HAP-1 (cell line): ENCODE measurements at regions not wholly inside any gene's neighbourhood (a gene's known extent, or its start where the extent isn't known, plus 50 kb on each side); places are given as distances from the start of the nearest gene placed in this dataset.

Experiments used
- DNase-seq, 2 experiments: peaks; one replicate each; pipeline ENCODE4 v3.0.0-alpha.2; 2016 to 2020; ENCODE audit warnings: low spot score in 2 of 2
- H3K27me3 ChIP-seq: fragments of 250-450 bp; sonication (Bioruptor Pico); 2 replicates; pipeline ENCODE4 v1.5.1; 2020; ENCODE audit warnings: low read depth, mild to moderate bottlenecking, moderate library complexity
- H3K36me3 ChIP-seq: fragments of 250-450 bp; sonication (Bioruptor Pico); replicated peaks from 2 replicates; pipeline ENCODE4 v1.5.1; 2020; ENCODE audit warnings: mild to moderate bottlenecking
- H3K4me1 ChIP-seq: fragments of 250-450 bp; sonication (Bioruptor Pico); 2 replicates; pipeline ENCODE4 v1.5.1; 2020; ENCODE audit warnings: mild to moderate bottlenecking
- H3K4me3 ChIP-seq: fragments of 250-450 bp; sonication (Bioruptor Pico); 2 replicates; pipeline ENCODE4 v1.5.1; 2020; ENCODE audit warnings: mild to moderate bottlenecking, moderate library complexity
- H3K9me3 ChIP-seq: fragments of 250-450 bp; sonication (Bioruptor Pico); 2 replicates; pipeline ENCODE4 v1.5.1; 2020; ENCODE audit warnings: mild to moderate bottlenecking, moderate library complexity
- in situ Hi-C: fragments of 300-500 bp; cut with MboI; formaldehyde crosslinking; loops from 3 replicates; pipeline ENCODE4 v1.14.3; 2020; ENCODE audit warnings: low sequenced_read_pairs, inconsistent platforms, mixed read lengths

DNA sequence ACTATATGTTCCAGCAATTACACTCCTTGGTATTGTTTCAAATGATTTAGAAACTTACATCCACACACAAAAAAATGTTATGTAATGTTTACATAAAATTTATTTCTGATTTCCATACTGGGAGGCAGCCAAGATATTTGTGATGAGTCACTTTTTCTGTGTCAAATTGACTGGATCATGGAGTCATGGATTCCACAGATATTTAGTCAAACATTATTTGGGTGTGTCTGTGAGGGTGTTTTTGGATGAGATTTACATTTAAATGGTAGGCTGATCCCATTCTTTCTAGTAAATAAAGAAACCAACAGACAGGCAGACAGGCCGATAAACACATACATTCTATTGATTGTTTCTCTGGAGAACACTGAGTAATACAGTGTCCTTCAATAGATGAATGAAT is 562.8 kb downstream of the SLITRK6 start:
- no peaks in the 10 kb centered on the region; the same call in 1 of the 2 replicates for H3K9me3 ChIP-seq
- in situ Hi-C loops, result no loop called here
- no peaks in the 10 kb centered on the region for H3K27me3 ChIP-seq
- no peaks in the 10 kb centered on the region for H3K36me3 ChIP-seq
- DNase-seq, result peak in 1 of 2 experiments; percentile 55
- H3K4me1 ChIP-seq, result peaks cover 10% of the 10 kb centered on the region
- H3K4me3 ChIP-seq, result no peak overlapping the region

DNA sequence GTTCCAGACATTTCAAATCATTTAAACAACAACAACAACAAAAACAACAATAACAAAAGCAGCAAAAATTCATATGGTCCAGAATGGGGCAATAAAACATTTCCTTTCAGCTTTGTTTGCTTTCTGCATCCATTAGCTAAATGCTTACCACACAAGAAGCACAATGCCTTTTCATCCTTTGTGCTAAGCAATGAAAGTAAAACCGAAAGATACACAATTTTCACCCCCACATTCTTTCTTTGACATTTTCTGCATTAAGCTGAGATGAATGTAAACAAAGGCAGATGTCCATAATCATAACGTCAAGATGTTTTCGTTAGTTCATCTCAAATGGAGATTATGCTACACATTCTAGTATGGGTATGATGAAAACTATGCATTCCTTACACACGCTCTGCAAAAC is 568.5 kb downstream of the SLITRK6 start:
- Histone ChIP-seq H3K36me3 (no peaks in the 10 kb centered on the region), H3K4me1 (peaks cover 5% of the 10 kb centered on the region; the same call in 1 of the 2 replicates), H3K9me3 (no peaks in the 10 kb centered on the region), H3K27me3 (no peaks in the 10 kb centered on the region), H3K4me3 (no peak overlapping the region)
- peak in 1 of 2 experiments; percentile 44 for DNase-seq
- in situ Hi-C loops, result no loop called here

DNA sequence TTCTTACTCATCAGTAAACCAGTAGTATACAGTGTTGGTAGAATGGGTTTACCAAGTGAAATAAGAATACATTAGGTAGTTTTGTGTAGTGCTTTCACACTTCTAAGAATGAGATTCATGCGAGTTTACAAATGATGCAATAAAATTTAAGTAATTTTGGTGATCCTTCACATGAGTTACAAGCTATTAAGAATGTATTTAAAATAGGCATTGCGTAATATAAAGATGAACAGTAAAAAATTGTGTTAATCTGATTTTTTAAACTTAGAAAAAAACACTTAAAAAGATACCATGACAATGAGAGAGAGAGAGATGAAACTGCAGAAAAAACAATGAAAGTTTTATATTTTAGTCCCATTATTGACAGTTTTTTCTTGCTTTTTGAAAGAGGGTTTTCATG is 570.5 kb downstream of the SLITRK6 start:
- no peak overlapping the region for H3K4me3 ChIP-seq
- H3K4me1 ChIP-seq, result peaks cover 5% of the 10 kb centered on the region; the same call in 1 of the 2 replicates
- no peaks in the 10 kb centered on the region for H3K9me3 ChIP-seq
- H3K27me3 ChIP-seq, result no peaks in the 10 kb centered on the region
- no peak for DNase-seq
- no peaks in the 10 kb centered on the region for H3K36me3 ChIP-seq
- in situ Hi-C loops, result no loop called here

DNA sequence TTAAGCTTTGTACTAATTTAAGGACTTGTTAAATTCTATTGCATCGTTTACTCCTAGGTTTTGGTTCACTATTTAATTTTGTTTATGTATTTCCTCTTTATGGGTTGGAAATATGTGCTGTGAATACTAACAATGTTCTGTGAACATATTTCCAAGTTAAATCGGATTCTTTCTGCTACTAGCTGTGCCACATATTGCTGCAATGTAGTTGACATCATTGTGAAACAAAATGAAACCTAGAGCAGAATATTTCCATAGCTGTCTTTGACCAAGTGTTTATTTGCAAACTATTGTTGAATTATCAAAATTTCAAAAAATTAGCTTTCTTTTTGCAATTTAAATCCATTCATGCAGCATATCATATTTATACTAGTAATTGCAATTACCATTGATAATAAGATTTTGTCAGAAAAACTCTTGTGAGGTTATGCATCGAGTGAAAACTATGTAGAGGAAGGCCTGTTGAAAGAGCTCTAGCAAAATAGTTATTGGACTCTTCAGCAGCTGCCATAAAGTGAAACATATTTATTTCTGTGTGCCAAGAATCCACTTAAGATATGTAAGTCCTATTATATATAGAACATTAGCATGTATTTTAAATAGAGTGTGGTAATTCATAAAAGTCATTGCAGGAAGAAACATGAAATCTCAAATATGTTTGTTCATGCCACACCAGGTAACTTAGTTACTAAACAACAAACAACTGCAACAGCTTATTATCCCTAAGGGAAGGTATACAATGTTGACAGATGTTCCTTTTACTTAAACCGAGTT is 575.1 kb downstream of the SLITRK6 start:
- no peaks in the 10 kb centered on the region for H3K9me3 ChIP-seq
- no peaks in the 10 kb centered on the region for H3K36me3 ChIP-seq
- DNase-seq, result no peak
- H3K4me3 ChIP-seq, result no peak overlapping the region
- H3K4me1 ChIP-seq, result no peaks in the 10 kb centered on the region
- H3K27me3 ChIP-seq, result no peaks in the 10 kb centered on the region
- in situ Hi-C loops, result no loop called here

DNA sequence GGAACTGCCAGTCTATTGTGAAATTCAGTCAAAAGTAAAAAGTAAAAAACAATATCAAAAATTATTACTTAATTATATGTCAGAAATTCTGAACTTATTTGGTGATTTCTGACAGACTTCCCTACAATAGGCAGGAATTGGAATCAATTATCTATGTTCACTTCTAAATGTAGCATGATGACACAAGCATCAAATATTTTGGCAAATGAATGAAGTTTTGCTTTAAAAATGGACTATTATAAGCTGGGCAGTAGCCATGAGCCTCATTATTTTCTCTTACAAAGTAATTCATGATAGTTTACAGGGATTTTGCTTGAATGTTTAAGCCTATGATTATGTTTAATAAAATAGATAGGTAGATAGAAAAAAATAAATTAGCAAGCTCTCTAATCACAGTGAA is 582.6 kb downstream of the SLITRK6 start:
- DNase-seq, result no peak
- Histone ChIP-seq H3K4me3 (no peak overlapping the region), H3K4me1 (no peaks in the 10 kb centered on the region), H3K27me3 (no peaks in the 10 kb centered on the region), H3K36me3 (no peaks in the 10 kb centered on the region), H3K9me3 (no peaks in the 10 kb centered on the region)
- in situ Hi-C loops, result no loop called here

DNA sequence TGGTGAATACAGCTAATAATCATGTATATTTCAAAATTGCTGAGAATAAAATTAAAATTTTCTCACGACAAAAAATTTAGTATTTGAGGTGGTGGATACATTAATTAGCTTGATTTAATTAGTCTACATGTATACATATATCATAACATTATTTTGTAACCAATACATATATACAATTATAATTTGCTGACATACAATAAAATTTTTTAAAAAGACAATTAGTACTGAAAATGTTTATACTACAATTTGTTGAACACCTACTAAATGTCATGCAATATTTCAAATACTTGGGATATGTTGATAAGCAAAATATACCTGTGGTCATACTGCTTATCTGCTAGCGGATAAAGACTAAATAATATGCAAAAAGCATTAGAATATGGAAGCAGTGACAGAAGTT is 586.5 kb downstream of the SLITRK6 start:
- Histone ChIP-seq H3K9me3 (no peaks in the 10 kb centered on the region), H3K36me3 (no peaks in the 10 kb centered on the region), H3K27me3 (no peaks in the 10 kb centered on the region), H3K4me1 (no peaks in the 10 kb centered on the region), H3K4me3 (no peak overlapping the region)
- in situ Hi-C loops, result no loop called here
- no peak for DNase-seq

DNA sequence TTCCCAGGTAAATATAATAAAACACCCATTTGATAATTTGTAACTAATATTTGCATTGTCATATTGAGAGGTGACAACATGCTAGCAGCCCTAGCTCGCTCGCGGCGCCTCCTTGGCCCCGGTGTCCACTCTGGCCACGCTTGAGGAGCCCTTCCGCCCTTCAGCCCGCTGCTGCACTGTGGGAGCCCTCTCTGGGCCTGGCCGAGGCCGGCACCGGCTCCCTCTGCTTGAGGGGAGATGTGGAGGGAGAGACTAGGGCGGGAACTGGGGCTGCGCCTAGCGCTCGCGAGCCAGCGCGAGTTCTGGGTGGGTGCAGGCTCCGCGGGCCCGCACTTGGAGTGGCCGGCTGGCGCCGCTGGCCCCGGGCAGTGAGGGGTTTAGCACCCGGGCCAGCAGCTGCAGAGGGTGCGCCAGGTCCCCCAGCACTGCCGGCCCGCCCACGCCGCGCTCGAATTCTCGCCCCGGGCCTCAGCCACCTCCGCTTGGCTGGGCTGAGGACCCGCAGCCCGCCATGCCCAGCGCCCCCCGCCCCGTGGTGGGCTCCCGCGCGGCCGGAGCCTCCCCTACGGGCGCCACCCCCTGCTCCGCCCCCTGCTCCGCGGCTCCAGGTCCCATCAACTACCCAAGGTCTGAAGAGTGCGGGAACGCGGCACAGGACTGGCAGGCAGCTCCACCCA is 594.4 kb downstream of the SLITRK6 start:
- no peak for DNase-seq
- no peak overlapping the region for H3K4me3 ChIP-seq

DNA sequence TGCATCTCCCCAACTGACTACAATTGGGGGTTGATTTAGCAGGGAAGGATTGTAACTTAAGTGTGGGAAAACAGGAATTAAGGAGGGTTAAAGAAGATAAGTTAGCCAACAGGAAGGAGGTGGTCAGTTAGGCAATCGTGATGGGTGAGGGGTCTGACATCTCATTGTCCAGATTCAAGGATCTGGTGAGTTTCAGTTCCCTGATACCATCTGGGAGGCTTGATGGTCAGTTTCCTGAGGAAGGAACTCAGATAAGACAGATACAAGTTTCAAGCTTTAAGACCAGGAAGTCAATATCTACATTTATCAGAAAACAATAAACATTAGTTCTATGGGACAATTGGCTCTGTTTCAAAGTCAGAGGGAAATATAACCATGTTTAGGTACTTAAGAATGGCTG is 601.8 kb downstream of the SLITRK6 start:
- no peak for DNase-seq
- H3K27me3 ChIP-seq, result no peaks in the 10 kb centered on the region
- H3K4me3 ChIP-seq, result no peak overlapping the region
- no peaks in the 10 kb centered on the region for H3K9me3 ChIP-seq
- H3K36me3 ChIP-seq, result no peaks in the 10 kb centered on the region
- H3K4me1 ChIP-seq, result no peaks in the 10 kb centered on the region
- in situ Hi-C loops, result no loop called here

More for the DNA sequence above, 594.4 kb downstream of the SLITRK6 start:
- Histone ChIP-seq H3K36me3 (no peaks in the 10 kb centered on the region), H3K9me3 (no peaks in the 10 kb centered on the region), H3K27me3 (no peaks in the 10 kb centered on the region), H3K4me1 (no peaks in the 10 kb centered on the region)
- in situ Hi-C loops, result no loop called here

DNA sequence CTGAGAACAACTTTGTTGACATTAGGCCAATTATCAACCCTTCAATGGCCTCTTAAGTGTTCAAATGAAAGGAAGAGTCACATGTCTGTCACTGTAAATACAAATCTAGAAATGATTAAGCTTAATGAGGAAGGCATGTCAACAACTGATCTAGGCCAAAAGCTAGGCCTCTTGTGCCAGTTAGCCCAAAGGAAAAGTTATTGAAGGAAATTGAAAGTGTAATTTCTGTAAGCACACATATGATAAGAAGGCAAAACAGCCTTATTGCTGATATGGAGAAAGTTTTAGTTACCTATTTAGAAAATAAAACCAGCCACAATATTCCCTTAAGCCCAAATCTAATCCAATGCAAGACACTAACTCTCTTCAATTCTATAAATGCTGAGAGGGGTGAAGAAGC is 604.7 kb downstream of the SLITRK6 start:
- H3K27me3 ChIP-seq, result no peaks in the 10 kb centered on the region
- no peaks in the 10 kb centered on the region for H3K4me1 ChIP-seq
- no peaks in the 10 kb centered on the region for H3K36me3 ChIP-seq
- H3K4me3 ChIP-seq, result no peak overlapping the region
- no peaks in the 10 kb centered on the region for H3K9me3 ChIP-seq
- in situ Hi-C loops, result no loop called here
- DNase-seq, result no peak

DNA sequence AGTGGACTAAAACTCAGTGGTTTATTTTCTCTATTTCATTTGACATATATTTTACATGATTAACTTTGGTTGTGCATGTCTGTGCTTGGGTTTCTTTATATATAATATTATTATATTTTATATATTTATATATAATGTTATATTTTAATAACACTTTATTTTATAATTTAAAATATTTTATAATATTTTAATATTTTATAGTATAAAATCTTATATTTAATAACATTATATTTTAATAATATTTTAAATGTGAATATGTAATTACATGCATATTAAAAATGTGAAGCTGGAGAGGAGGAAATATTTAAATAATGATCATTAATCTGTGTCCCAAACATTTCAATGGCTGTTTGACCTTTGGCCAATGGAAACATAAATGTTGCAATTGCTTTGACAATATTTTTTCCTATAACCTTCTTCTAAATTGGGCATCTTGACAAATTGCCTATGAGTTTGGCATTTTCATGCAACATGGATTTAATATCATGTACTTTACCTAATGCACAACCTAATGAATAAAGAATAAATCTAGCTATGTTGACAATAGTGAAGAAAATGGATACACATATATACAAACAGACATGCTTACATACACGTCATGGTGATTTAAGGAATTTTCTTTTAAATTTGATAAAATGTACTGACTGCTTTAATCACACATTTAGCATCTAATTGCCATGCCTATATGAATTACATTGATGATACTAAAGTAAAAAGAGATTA is 607.1 kb downstream of the SLITRK6 start:
- no peaks in the 10 kb centered on the region for H3K9me3 ChIP-seq
- H3K36me3 ChIP-seq, result no peaks in the 10 kb centered on the region
- H3K27me3 ChIP-seq, result no peaks in the 10 kb centered on the region
- no peak for DNase-seq
- H3K4me3 ChIP-seq, result no peak overlapping the region
- no peaks in the 10 kb centered on the region for H3K4me1 ChIP-seq
- in situ Hi-C loops, result no loop called here

DNA sequence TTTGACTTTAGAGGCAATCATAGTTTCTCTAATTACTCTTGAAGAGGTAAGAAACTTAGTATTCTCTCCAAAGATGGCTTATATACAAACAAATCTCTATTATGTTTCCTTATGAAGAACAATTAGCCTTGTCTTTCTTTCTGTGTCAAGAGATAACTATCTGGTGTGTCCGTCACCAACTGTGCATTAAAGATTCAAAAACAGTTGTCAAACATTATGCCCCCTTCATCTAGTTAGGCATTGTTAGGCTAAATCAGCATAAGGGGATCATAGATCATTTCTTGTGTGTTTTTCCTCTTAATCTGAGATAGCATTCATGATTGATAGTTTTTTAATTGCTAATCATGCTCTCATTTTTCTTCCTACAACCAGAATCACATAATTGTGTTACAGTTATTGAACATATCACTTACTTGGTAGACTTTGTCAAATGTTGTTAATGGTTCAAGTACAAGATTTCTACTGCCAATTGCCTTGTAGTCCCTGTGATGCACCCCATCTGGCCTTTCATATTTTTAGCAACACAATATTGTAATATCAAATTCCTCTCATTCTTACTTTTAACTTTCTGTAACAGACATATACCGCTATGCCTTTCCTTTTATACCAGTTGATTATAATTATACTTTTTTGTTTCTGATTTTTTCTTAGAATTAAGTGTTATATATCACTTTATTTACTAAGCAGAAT is 612.7 kb downstream of the SLITRK6 start:
- no peaks in the 10 kb centered on the region for H3K36me3 ChIP-seq
- no peak overlapping the region for H3K4me3 ChIP-seq
- H3K27me3 ChIP-seq, result no peaks in the 10 kb centered on the region
- DNase-seq, result no peak
- in situ Hi-C loops, result no loop called here
- 0 out of 2 replicates have a peak, but pooled peaks cover 2% of the 10 kb centered on the region for H3K4me1 ChIP-seq
- no peaks in the 10 kb centered on the region for H3K9me3 ChIP-seq

DNA sequence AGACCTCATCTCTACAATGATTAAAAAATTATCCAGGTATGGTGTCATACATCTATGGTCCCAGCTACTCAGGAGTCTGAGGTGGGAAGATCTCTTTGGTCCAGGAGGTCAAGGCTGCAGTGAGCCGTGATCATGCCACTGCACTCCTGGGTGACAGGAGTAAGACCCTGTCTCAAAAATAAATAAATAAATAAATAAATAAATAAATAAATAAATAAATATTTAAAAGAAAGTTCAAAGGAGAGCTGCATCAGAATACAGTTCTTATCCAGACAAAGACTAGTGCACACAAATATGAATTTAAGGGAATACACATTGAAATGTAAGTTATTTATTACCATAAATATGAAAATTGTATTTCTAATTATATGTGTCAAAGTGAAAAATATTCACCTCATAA is 624.9 kb downstream of the SLITRK6 start:
- in situ Hi-C loops, result no loop called here

DNA sequence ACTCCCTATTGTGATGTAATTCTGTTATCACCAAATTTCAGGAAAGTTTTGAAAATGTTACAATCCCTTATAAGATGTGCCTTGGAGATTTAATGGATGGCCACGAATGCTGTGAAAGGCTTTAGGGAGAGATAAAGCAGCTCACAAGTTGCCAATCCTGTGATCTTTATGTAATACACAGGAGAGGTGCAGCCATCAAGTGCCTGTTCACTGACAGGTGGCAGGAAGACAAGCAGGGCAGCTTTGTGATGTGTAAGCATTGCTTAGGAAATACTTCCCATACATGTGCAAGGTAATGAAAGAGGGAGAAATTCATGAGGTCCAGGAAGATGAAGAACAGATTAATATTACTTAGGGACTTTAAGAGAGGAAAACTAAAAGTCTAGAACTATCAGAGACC is 628.8 kb downstream of the SLITRK6 start:
- in situ Hi-C loops, result no loop called here
- no peak for DNase-seq
- Histone ChIP-seq H3K4me1 (no peaks in the 10 kb centered on the region), H3K27me3 (no peaks in the 10 kb centered on the region), H3K9me3 (no peaks in the 10 kb centered on the region), H3K4me3 (no peak overlapping the region), H3K36me3 (no peaks in the 10 kb centered on the region)

More for the DNA sequence above, 624.9 kb downstream of the SLITRK6 start:
- no peaks in the 10 kb centered on the region for H3K27me3 ChIP-seq
- H3K36me3 ChIP-seq, result no peaks in the 10 kb centered on the region
- H3K9me3 ChIP-seq, result no peaks in the 10 kb centered on the region
- H3K4me1 ChIP-seq, result no peaks in the 10 kb centered on the region
- H3K4me3 ChIP-seq, result no peak overlapping the region
- no peak for DNase-seq
